ENCODE measurements at regions not wholly inside any gene's neighbourhood (a gene's known extent, or its start where the extent isn't known, plus 50 kb on each side); places are given as distances from the start of the nearest gene placed in this dataset.

DNA sequence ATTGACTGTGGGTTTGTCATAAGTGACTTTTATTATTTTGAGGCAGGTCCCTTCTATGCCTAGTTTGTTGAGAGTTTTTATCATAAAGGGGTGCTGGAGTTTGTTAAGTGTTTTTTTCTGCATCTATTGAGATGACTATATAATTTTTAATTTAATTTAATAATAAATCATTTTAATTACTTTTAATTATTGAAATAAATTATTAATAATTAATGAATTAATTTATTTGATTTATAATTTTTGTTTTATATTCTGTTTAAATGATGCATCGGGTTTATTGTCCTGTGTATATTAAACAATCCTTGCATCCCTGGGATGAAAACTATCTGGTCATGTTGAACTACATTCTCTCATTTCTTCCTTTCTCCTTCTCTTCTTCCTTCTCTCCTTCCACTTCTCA lies 1352.2 kb upstream of the PRR20A start:
- Mint-ChIP-seq H3K9me3 (peaks cover 27% of the 10 kb centered on the region), H3K27ac (no peak overlapping the region), H3K36me3 (peaks cover 12% of the 10 kb centered on the region), H3K27me3 (ENCODE audit: low read depth) (no peaks in the 10 kb centered on the region), H3K4me1 (peaks cover 11% of the 10 kb centered on the region), H3K4me3 (no peak overlapping the region)
- DNase-seq (ENCODE audit: low spot score) (no peak), ATAC-seq (no peak)
- ChIA-PET POLR2A (no interaction called here), CTCF (no interaction called here)
- TF ChIP-seq NR1H2 (CRISPR knock-in tag; IDR thresholded peaks at IDR 0.05) (no peak), HMGA2 (CRISPR knock-in tag; IDR thresholded peaks at IDR 0.05) (peak; percentile 99)

DNA sequence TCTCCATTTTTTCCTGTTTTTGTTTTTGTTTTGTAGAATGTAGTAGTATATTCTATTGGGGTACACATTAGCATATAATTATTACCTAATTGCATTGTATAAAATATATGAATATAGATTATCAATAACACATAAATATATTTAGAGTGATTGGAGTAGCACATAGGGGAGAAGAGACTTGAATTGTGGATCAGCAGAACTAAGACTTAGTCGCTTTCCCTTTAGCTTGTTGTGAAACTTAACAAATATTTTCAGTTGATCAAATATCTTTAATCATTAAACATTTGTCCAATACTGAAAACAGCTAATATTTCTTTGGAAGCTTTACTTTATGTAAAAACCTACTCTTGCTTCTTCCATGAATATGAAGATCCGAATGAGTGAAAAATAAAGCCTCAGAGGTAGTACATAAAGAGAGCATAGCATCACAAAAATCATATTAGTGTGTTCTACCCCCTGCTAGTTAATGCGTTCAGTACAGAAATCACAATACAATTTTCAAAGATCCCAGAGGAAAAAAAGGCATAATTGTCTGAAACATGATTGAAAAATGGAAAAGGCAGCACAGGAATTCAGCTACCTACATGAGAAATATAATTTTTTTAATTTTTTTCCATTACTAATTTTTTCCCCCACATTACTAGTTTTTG lies 1348.0 kb upstream of the PRR20A start:
- Mint-ChIP-seq H3K27me3 (ENCODE audit: low read depth) (no peaks in the 10 kb centered on the region), H3K4me3 (no peak overlapping the region), H3K4me1 (0 out of 2 replicates have a peak, but pooled peaks cover 5% of the 10 kb centered on the region), H3K36me3 (peaks cover 8% of the 10 kb centered on the region), H3K9me3 (peaks cover 11% of the 10 kb centered on the region), H3K27ac (no peak overlapping the region)
- ATAC-seq (no peak), DNase-seq (ENCODE audit: low spot score) (no peak)
- CTCF ChIA-PET = no interaction called here
- no peak for TF ChIP-seq SMAD4 (CRISPR knock-in tag; IDR thresholded peaks at IDR 0.05)
- no peak for TF ChIP-seq ZNF512 (CRISPR knock-in tag; IDR thresholded peaks at IDR 0.05; ENCODE audit: borderline replicate concordance)
- TF ChIP-seq RORB (CRISPR knock-in tag; IDR thresholded peaks at IDR 0.05) = no peak
- TF ChIP-seq ZBTB21 (CRISPR knock-in tag; IDR thresholded peaks at IDR 0.05; ENCODE audit: borderline replicate concordance) = no peak
- TF ChIP-seq, protein P1, sequence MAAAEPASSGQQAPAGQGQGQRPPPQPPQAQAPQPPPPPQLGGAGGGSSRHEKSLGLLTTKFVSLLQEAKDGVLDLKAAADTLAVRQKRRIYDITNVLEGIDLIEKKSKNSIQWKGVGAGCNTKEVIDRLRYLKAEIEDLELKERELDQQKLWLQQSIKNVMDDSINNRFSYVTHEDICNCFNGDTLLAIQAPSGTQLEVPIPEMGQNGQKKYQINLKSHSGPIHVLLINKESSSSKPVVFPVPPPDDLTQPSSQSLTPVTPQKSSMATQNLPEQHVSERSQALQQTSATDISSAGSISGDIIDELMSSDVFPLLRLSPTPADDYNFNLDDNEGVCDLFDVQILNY (CRISPR knock-in tag; IDR thresholded peaks at IDR 0.05) = no peak
- no peak for TF ChIP-seq ZNF138 (CRISPR knock-in tag; conservative IDR thresholded peaks at IDR 0.05)
- no peak for TF ChIP-seq E2F4 (CRISPR knock-in tag; IDR thresholded peaks at IDR 0.05; ENCODE audit: borderline replicate concordance, low read depth)
- TF ChIP-seq GTF2I (CRISPR knock-in tag; conservative IDR thresholded peaks at IDR 0.05) = no peak
- TF ChIP-seq, protein P2, sequence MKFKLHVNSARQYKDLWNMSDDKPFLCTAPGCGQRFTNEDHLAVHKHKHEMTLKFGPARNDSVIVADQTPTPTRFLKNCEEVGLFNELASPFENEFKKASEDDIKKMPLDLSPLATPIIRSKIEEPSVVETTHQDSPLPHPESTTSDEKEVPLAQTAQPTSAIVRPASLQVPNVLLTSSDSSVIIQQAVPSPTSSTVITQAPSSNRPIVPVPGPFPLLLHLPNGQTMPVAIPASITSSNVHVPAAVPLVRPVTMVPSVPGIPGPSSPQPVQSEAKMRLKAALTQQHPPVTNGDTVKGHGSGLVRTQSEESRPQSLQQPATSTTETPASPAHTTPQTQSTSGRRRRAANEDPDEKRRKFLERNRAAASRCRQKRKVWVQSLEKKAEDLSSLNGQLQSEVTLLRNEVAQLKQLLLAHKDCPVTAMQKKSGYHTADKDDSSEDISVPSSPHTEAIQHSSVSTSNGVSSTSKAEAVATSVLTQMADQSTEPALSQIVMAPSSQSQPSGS (CRISPR knock-in tag; IDR thresholded peaks at IDR 0.05; ENCODE audit: borderline replicate concordance, low read depth) = no peak
- TF ChIP-seq STAT6 (CRISPR knock-in tag; conservative IDR thresholded peaks at IDR 0.05; ENCODE audit: low read depth) = no peak
- no peak for TF ChIP-seq HMGA2 (CRISPR knock-in tag; IDR thresholded peaks at IDR 0.05)
- no peak for TF ChIP-seq IRF1 (CRISPR knock-in tag; IDR thresholded peaks at IDR 0.05)
- TF ChIP-seq MYBL2 (CRISPR knock-in tag; IDR thresholded peaks at IDR 0.05) = no peak
- TF ChIP-seq NFYB (CRISPR knock-in tag; conservative IDR thresholded peaks at IDR 0.05; ENCODE audit: low read depth) = no peak
- no peak for TF ChIP-seq NFATC4 (CRISPR knock-in tag; IDR thresholded peaks at IDR 0.05)
- TF ChIP-seq ZNF671 (CRISPR knock-in tag; IDR thresholded peaks at IDR 0.05) = no peak
- POLR2A ChIA-PET = no interaction called here
